OCI-LY1 (cell line): ENCODE measurements at regions not wholly inside any gene's neighbourhood (a gene's known extent, or its start where the extent isn't known, plus 50 kb on each side); places are given as distances from the start of the nearest gene placed in this dataset.

Experiments used
- CTCF ChIP-seq: fragments of 200-600 bp; sonication (generic), shearing (Covaris generic); IDR thresholded peaks from 2 replicates; pipeline ENCODE4 v1.5.1; 2017; ENCODE audit warnings: mild to moderate bottlenecking, antibody characterized with exemption, low read length, moderate library complexity, mixed read lengths
- EZH2 ChIP-seq: fragments of 200-600 bp; sonication (generic), shearing (Covaris generic); IDR thresholded peaks from 2 replicates; pipeline ENCODE4 v1.8.0; 2017; ENCODE audit warnings: borderline replicate concordance, mixed run types, mild to moderate bottlenecking, antibody characterized with exemption, low read length, moderate library complexity, mixed read lengths

GRCh38 chr12:78489990-78490389 lies 374.6 kb upstream of the SYT1 start:
- TF ChIP-seq CTCF (no peak), EZH2 (no peak)
